ENCODE measurements at regions not wholly inside any gene's neighbourhood (a gene's known extent, or its start where the extent isn't known, plus 50 kb on each side); places are given as distances from the start of the nearest gene placed in this dataset.

DNA sequence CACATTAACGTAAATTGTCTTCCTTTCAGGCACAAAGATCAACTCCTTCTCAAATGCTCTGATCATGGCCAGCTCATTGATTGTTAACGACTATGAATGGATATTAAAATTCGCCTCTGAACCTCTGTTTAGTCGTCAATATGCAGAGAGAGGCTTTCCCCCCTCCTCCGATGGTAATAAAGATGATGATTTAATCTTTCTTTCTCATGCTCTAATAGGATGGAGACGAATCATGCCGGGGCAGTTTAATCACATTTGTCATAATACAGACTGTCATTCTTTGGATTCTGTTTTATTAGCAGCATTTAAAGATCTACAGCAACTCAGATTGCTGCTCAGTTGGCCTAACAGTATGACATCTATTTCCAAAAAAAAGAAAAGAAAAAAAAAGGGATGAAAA lies 132.9 kb downstream of the SREK1 start:
- TF ChIP-seq, protein P1, sequence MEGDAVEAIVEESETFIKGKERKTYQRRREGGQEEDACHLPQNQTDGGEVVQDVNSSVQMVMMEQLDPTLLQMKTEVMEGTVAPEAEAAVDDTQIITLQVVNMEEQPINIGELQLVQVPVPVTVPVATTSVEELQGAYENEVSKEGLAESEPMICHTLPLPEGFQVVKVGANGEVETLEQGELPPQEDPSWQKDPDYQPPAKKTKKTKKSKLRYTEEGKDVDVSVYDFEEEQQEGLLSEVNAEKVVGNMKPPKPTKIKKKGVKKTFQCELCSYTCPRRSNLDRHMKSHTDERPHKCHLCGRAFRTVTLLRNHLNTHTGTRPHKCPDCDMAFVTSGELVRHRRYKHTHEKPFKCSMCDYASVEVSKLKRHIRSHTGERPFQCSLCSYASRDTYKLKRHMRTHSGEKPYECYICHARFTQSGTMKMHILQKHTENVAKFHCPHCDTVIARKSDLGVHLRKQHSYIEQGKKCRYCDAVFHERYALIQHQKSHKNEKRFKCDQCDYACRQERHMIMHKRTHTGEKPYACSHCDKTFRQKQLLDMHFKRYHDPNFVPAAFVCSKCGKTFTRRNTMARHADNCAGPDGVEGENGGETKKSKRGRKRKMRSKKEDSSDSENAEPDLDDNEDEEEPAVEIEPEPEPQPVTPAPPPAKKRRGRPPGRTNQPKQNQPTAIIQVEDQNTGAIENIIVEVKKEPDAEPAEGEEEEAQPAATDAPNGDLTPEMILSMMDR (conservative IDR thresholded peaks at IDR 0.05; ENCODE audit: low read length) = no peak
- no peak for TF ChIP-seq EZH2phosphoT487 (IDR thresholded peaks at IDR 0.05; ENCODE audit: borderline replicate concordance)
